ENCODE measurements at regions not wholly inside any gene's neighbourhood (a gene's known extent, or its start where the extent isn't known, plus 50 kb on each side); places are given as distances from the start of the nearest gene placed in this dataset.

DNA sequence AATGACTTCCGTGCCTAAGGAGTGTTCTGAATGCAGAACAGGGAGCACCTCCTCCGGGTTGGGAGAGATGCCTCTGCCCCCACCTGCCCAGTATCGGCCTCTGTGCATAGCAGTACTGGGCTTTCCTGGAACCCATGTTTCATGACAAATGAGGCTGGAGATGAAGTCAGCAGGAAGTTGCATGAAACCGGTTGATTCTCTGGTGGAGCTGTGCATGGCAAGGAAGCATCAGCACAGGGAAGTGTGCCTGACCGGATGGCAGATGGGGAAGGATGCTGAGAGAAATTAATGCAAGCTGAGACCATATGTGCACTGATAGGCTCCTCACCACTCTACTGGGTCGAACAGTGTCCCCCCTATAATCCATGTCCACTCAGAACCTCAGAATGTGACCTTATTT, 155.5 kb downstream of the CDH26 start:
- TF ChIP-seq, protein P1, sequence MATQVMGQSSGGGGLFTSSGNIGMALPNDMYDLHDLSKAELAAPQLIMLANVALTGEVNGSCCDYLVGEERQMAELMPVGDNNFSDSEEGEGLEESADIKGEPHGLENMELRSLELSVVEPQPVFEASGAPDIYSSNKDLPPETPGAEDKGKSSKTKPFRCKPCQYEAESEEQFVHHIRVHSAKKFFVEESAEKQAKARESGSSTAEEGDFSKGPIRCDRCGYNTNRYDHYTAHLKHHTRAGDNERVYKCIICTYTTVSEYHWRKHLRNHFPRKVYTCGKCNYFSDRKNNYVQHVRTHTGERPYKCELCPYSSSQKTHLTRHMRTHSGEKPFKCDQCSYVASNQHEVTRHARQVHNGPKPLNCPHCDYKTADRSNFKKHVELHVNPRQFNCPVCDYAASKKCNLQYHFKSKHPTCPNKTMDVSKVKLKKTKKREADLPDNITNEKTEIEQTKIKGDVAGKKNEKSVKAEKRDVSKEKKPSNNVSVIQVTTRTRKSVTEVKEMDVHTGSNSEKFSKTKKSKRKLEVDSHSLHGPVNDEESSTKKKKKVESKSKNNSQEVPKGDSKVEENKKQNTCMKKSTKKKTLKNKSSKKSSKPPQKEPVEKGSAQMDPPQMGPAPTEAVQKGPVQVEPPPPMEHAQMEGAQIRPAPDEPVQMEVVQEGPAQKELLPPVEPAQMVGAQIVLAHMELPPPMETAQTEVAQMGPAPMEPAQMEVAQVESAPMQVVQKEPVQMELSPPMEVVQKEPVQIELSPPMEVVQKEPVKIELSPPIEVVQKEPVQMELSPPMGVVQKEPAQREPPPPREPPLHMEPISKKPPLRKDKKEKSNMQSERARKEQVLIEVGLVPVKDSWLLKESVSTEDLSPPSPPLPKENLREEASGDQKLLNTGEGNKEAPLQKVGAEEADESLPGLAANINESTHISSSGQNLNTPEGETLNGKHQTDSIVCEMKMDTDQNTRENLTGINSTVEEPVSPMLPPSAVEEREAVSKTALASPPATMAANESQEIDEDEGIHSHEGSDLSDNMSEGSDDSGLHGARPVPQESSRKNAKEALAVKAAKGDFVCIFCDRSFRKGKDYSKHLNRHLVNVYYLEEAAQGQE (IDR thresholded peaks at IDR 0.05; ENCODE audit: insufficient read depth in 1 of 2, low read depth in 2 of 2, low read length in 2 of 2) = no peak
- no peak for TF ChIP-seq POLR2AphosphoS5 (IDR thresholded peaks at IDR 0.05; ENCODE audit: low read depth, low read length)

Measured in PFSK-1 (cell line).